ENCODE measurements at regions not wholly inside any gene's neighbourhood (a gene's known extent, or its start where the extent isn't known, plus 50 kb on each side); places are given as distances from the start of the nearest gene placed in this dataset.

GRCh38 chr16:64148356-64148755 is 973.5 kb downstream of the CDH11 start:
- WGBS (ENCODE audit: insufficient coverage, insufficient read length) = no CpG with 5 or more reads among the region's 1 CpG
- H3K27ac ChIP-seq (ENCODE audit: low read length) = no peak overlapping the region
- H3K4me1 ChIP-seq (ENCODE audit: control insufficient read depth, insufficient read depth, low read length) = no peaks in the 10 kb centered on the region
- H3K36me3 ChIP-seq (ENCODE audit: control insufficient read depth, insufficient read depth, low read length) = no peaks in the 10 kb centered on the region
- DNase-seq (ENCODE audit: low read depth, low spot score) = no peak
- no peak overlapping the region for H3K4me3 ChIP-seq (ENCODE audit: low read length)
- H3K27me3 ChIP-seq (ENCODE audit: control insufficient read depth, insufficient read depth, low read length) = no peaks in the 10 kb centered on the region
- H3K9me3 ChIP-seq (ENCODE audit: control insufficient read depth, insufficient read depth, low read length) = no peaks in the 10 kb centered on the region

DNA sequence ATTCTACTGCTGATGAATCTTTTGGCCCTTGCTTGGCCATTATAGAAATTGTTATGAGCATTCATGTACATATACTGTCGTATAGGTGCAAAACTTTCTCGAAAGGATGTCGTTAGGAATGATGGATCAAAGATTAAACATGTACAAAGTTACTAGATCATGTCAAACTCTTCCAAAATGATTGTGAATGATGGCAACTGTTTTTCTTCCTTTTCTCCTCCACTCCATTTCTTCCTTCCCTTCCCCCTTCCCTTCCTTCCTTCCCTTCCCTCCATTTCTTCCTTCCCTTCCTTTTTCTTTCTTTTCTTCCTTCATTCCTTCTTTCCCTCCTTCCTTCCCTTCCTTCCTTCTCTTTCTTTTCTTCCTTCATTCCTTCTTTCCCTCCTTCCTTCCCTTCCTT is 973.9 kb downstream of the CDH11 start:
- WGBS (ENCODE audit: insufficient coverage, insufficient read length) = no CpG with 5 or more reads among the region's 3 CpGs
- H3K4me1 ChIP-seq (ENCODE audit: control insufficient read depth, insufficient read depth, low read length) = no peaks in the 10 kb centered on the region
- no peak overlapping the region for H3K4me3 ChIP-seq (ENCODE audit: low read length)
- H3K9me3 ChIP-seq (ENCODE audit: control insufficient read depth, insufficient read depth, low read length) = no peaks in the 10 kb centered on the region
- no peak for DNase-seq (ENCODE audit: low read depth, low spot score)
- H3K27me3 ChIP-seq (ENCODE audit: control insufficient read depth, insufficient read depth, low read length) = no peaks in the 10 kb centered on the region
- H3K27ac ChIP-seq (ENCODE audit: low read length) = no peak overlapping the region
- H3K36me3 ChIP-seq (ENCODE audit: control insufficient read depth, insufficient read depth, low read length) = no peaks in the 10 kb centered on the region

DNA sequence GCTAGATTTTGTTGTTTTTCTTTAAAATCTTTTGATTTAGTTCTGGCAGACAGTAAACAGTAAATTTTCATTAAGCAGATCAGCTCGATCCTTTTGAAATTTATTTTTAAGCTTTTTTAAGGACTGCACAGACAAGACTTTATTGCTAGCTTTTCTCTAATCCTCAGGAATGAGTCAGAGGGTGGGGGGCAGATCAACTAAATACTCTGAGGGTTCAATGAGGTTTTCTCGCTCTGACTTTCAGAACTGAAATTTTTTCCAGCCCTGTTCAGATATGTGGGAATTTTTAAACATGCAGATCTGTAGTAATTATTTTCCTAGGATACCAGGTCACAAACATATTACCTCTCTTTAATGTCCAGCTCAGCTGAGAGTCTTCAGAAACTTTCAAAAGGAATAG is 977.2 kb downstream of the CDH11 start:
- H3K27me3 ChIP-seq (ENCODE audit: control insufficient read depth, insufficient read depth, low read length) = no peaks in the 10 kb centered on the region
- H3K27ac ChIP-seq (ENCODE audit: low read length) = no peak overlapping the region
- no peaks in the 10 kb centered on the region for H3K4me1 ChIP-seq (ENCODE audit: control insufficient read depth, insufficient read depth, low read length)
- WGBS (ENCODE audit: insufficient coverage, insufficient read length) = no CpG with 5 or more reads among the region's 2 CpGs
- H3K9me3 ChIP-seq (ENCODE audit: control insufficient read depth, insufficient read depth, low read length) = no peaks in the 10 kb centered on the region
- DNase-seq (ENCODE audit: low read depth, low spot score) = no peak
- no peaks in the 10 kb centered on the region for H3K36me3 ChIP-seq (ENCODE audit: control insufficient read depth, insufficient read depth, low read length)
- no peak overlapping the region for H3K4me3 ChIP-seq (ENCODE audit: low read length)

GRCh38 chr16:64138621-64139020 is 983.2 kb downstream of the CDH11 start:
- Histone ChIP-seq H3K27me3 (ENCODE audit: control insufficient read depth, insufficient read depth, low read length) (no peaks in the 10 kb centered on the region), H3K9me3 (ENCODE audit: control insufficient read depth, insufficient read depth, low read length) (no peaks in the 10 kb centered on the region), H3K36me3 (ENCODE audit: control insufficient read depth, insufficient read depth, low read length) (no peaks in the 10 kb centered on the region), H3K27ac (ENCODE audit: low read length) (no peak overlapping the region), H3K4me1 (ENCODE audit: control insufficient read depth, insufficient read depth, low read length) (no peaks in the 10 kb centered on the region), H3K4me3 (ENCODE audit: low read length) (no peak overlapping the region)
- no peak for DNase-seq (ENCODE audit: low read depth, low spot score)
- WGBS (ENCODE audit: insufficient coverage, insufficient read length) = no CpG with 5 or more reads among the region's 2 CpGs

- H3K4me1 ChIP-seq (ENCODE audit: control insufficient read depth, insufficient read depth, low read length) = no peaks in the 10 kb centered on the region
- H3K4me3 ChIP-seq (ENCODE audit: low read length) = no peak overlapping the region
- no peaks in the 10 kb centered on the region for H3K36me3 ChIP-seq (ENCODE audit: control insufficient read depth, insufficient read depth, low read length)
- no peaks in the 10 kb centered on the region for H3K27me3 ChIP-seq (ENCODE audit: control insufficient read depth, insufficient read depth, low read length)
- no peak overlapping the region for H3K27ac ChIP-seq (ENCODE audit: low read length)
- WGBS (ENCODE audit: insufficient coverage, insufficient read length) = no CpG with 5 or more reads among the region's 8 CpGs
- DNase-seq (ENCODE audit: low read depth, low spot score) = no peak
- no peaks in the 10 kb centered on the region for H3K9me3 ChIP-seq (ENCODE audit: control insufficient read depth, insufficient read depth, low read length)
Measured at GRCh38 chr16:64138006-64138405, 983.9 kb downstream of the CDH11 start.

- Histone ChIP-seq H3K27ac (ENCODE audit: low read length) (no peak overlapping the region), H3K4me1 (ENCODE audit: control insufficient read depth, insufficient read depth, low read length) (0 out of 2 replicates have a peak, but pooled peaks cover 2% of the 10 kb centered on the region), H3K4me3 (ENCODE audit: low read length) (no peak overlapping the region), H3K9me3 (ENCODE audit: control insufficient read depth, insufficient read depth, low read length) (no peaks in the 10 kb centered on the region), H3K36me3 (ENCODE audit: control insufficient read depth, insufficient read depth, low read length) (no peaks in the 10 kb centered on the region), H3K27me3 (ENCODE audit: control insufficient read depth, insufficient read depth, low read length) (no peaks in the 10 kb centered on the region)
- no CpG with 5 or more reads among the region's 3 CpGs for WGBS (ENCODE audit: insufficient coverage, insufficient read length)
- DNase-seq (ENCODE audit: low read depth, low spot score) = no peak
Measured at GRCh38 chr16:64136743-64137142, 985.1 kb downstream of the CDH11 start.

DNA sequence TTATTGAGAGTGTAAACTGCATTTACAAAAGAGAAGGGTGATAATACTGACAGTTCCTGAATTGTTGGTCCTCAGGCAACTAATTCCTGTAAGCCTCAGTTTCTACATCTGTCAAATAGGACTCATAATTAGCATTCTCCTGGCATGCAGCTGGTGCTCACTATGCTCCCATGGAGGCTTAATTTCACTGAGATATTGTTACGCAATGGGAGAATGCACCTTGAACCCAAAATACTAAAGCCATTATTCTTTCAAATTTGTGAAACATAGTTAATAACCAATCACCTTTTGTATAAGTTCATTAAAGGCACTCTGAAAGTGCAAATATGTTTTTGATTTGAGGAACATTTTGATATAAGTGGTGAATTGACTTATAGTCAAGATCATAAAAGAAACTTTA is 985.5 kb downstream of the CDH11 start:
- no CpG with 5 or more reads among the region's 1 CpG for WGBS (ENCODE audit: insufficient coverage, insufficient read length)
- no peak overlapping the region for H3K4me3 ChIP-seq (ENCODE audit: low read length)
- H3K36me3 ChIP-seq (ENCODE audit: control insufficient read depth, insufficient read depth, low read length) = no peaks in the 10 kb centered on the region
- DNase-seq (ENCODE audit: low read depth, low spot score) = no peak
- H3K27me3 ChIP-seq (ENCODE audit: control insufficient read depth, insufficient read depth, low read length) = no peaks in the 10 kb centered on the region
- H3K4me1 ChIP-seq (ENCODE audit: control insufficient read depth, insufficient read depth, low read length) = 0 out of 2 replicates have a peak, but pooled peaks cover 2% of the 10 kb centered on the region
- H3K27ac ChIP-seq (ENCODE audit: low read length) = no peak overlapping the region
- no peaks in the 10 kb centered on the region for H3K9me3 ChIP-seq (ENCODE audit: control insufficient read depth, insufficient read depth, low read length)

DNA sequence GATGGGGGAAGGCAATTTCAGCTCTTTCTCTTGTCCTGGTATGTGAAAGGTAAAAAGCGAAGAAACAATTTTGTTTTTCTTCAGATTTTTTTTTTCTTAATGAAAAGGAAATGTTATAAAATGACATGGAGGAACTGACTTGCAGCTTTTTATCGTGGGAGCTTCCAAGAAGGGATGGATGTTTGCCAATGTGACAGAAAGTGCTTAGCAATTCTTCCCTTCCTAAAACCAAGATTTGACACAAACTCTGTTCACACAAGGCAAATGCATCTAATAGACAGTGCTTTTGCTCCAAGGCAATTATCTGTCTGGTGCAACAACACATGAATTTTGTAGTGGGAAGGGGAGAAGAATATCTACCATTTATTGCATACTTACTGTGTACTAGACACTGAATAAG is 988.5 kb downstream of the CDH11 start:
- Histone ChIP-seq H3K4me1 (ENCODE audit: control insufficient read depth, insufficient read depth, low read length) (0 out of 2 replicates have a peak, but pooled peaks cover 2% of the 10 kb centered on the region), H3K36me3 (ENCODE audit: control insufficient read depth, insufficient read depth, low read length) (no peaks in the 10 kb centered on the region), H3K27me3 (ENCODE audit: control insufficient read depth, insufficient read depth, low read length) (no peaks in the 10 kb centered on the region), H3K27ac (ENCODE audit: low read length) (no peak overlapping the region), H3K9me3 (ENCODE audit: control insufficient read depth, insufficient read depth, low read length) (no peaks in the 10 kb centered on the region), H3K4me3 (ENCODE audit: low read length) (no peak overlapping the region)
- no peak for DNase-seq (ENCODE audit: low read depth, low spot score)
- WGBS (ENCODE audit: insufficient coverage, insufficient read length) = no CpG with 5 or more reads among the region's 2 CpGs

DNA sequence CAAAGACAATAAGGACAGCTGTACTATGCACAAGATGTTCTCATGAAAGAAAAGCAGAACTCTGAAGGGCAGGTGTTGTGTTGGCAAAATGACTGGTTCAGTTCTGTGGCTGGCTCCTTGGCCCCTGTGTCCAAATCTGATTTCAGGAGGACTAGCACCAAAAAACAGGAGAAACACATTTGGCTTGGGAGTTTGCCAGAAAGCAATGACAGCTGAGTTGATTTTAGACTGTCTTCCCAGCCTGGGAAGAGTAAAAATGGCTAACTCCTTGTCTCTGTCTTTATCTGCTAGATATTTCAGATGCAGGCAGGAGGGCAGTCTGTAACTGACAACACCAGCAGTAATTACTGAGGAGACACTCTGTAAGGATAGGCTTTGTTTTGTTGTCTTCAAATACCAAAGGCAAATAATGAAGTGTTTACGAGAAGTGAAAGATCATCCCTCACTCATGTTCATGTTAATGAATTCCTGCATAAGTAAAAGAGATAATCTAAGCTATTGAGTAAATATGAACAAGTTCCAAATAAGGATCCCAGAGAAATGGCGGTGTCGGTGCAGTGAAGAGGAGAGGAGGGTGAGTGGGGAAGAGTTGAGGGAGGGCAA is 989.0 kb downstream of the CDH11 start:
- DNase-seq (ENCODE audit: low read depth, low spot score) = no peak
- no peak overlapping the region for H3K27ac ChIP-seq (ENCODE audit: low read length)
- no CpG with 5 or more reads among the region's 3 CpGs for WGBS (ENCODE audit: insufficient coverage, insufficient read length)
- H3K9me3 ChIP-seq (ENCODE audit: control insufficient read depth, insufficient read depth, low read length) = no peaks in the 10 kb centered on the region
- H3K4me1 ChIP-seq (ENCODE audit: control insufficient read depth, insufficient read depth, low read length) = 0 out of 2 replicates have a peak, but pooled peaks cover 2% of the 10 kb centered on the region
- no peaks in the 10 kb centered on the region for H3K36me3 ChIP-seq (ENCODE audit: control insufficient read depth, insufficient read depth, low read length)
- H3K27me3 ChIP-seq (ENCODE audit: control insufficient read depth, insufficient read depth, low read length) = no peaks in the 10 kb centered on the region
- no peak overlapping the region for H3K4me3 ChIP-seq (ENCODE audit: low read length)

DNA sequence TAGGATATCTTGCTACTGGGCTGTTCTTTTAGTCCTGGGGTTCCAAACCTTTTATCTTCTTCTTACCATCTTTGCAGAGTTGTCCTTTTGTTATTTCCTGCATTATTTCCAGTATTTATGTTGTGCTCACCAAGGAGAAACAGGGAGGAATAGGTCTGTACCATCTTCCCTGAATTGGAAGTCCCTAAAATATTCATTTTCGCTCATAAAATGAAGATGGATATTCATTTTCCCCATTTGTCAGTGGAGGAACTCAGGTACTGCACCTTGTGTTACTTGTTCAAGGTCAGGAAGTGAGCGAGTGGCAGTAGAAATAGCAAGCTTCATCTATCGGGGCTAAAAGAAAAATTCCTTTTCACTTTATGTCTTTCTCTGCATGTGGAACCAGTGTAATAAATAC is 989.7 kb downstream of the CDH11 start:
- no CpG with 5 or more reads among the region's 3 CpGs for WGBS (ENCODE audit: insufficient coverage, insufficient read length)
- Histone ChIP-seq H3K36me3 (ENCODE audit: control insufficient read depth, insufficient read depth, low read length) (no peaks in the 10 kb centered on the region), H3K27me3 (ENCODE audit: control insufficient read depth, insufficient read depth, low read length) (no peaks in the 10 kb centered on the region), H3K27ac (ENCODE audit: low read length) (no peak overlapping the region), H3K4me3 (ENCODE audit: low read length) (no peak overlapping the region), H3K4me1 (ENCODE audit: control insufficient read depth, insufficient read depth, low read length) (0 out of 2 replicates have a peak, but pooled peaks cover 2% of the 10 kb centered on the region), H3K9me3 (ENCODE audit: control insufficient read depth, insufficient read depth, low read length) (no peaks in the 10 kb centered on the region)
- DNase-seq (ENCODE audit: low read depth, low spot score) = no peak

DNA sequence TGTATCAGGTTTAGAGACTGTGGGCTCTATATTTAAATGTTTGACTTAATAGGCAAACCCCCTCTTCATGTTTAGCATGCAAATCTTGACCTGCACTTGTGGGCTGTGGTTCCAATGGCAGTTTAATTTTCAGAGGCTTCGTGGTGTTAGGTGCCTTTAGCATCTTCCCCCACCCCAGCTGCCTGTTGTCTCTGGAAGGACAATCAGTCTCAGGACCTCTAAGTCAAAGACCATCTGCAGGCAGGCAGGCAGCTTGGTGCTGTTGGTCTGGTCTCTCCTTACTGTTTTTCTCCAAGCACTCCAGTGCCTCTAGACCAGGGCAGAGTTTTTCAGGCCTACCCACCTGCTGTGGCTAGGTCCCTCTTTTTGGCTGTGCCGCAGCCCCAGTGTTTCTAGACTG is 990.4 kb downstream of the CDH11 start:
- Histone ChIP-seq H3K9me3 (ENCODE audit: control insufficient read depth, insufficient read depth, low read length) (no peaks in the 10 kb centered on the region), H3K27me3 (ENCODE audit: control insufficient read depth, insufficient read depth, low read length) (no peaks in the 10 kb centered on the region), H3K4me1 (ENCODE audit: control insufficient read depth, insufficient read depth, low read length) (0 out of 2 replicates have a peak, but pooled peaks cover 2% of the 10 kb centered on the region), H3K27ac (ENCODE audit: low read length) (no peak overlapping the region), H3K4me3 (ENCODE audit: low read length) (no peak overlapping the region), H3K36me3 (ENCODE audit: control insufficient read depth, insufficient read depth, low read length) (no peaks in the 10 kb centered on the region)
- no CpG with 5 or more reads among the region's 2 CpGs for WGBS (ENCODE audit: insufficient coverage, insufficient read length)
- no peak for DNase-seq (ENCODE audit: low read depth, low spot score)
